Ascending aorta (tissue), 2 donors: ENCODE measurements at regions not wholly inside any gene's neighbourhood (a gene's known extent, or its start where the extent isn't known, plus 50 kb on each side); places are given as distances from the start of the nearest gene placed in this dataset.

Experiments used
- DNase-seq, 2 donors: peaks; one replicate each; pipeline ENCODE4 v3.0.0-alpha.2; 2019; ENCODE audit warnings: low spot score in 2 of 2
- H3K27ac ChIP-seq, 2 donors: fragments of 200-600 bp; sonication (generic); one replicate each; pipeline ENCODE4 v1.5.1; 2016 to 2017; ENCODE audit warnings: mild to moderate bottlenecking in 1 of 2
- H3K27me3 ChIP-seq: fragments of 200-600 bp; sonication (generic); one replicate; pipeline ENCODE4 v1.5.1; 2017
- H3K36me3 ChIP-seq, 2 donors: fragments of 200-600 bp; sonication (generic); one replicate each; pipeline ENCODE4 v1.5.1; 2016
- H3K4me1 ChIP-seq, 2 donors: fragments of 200-600 bp; sonication (generic); one replicate each; pipeline ENCODE4 v1.5.1; 2016 to 2017; ENCODE audit warnings: mild to moderate bottlenecking in 1 of 2
- H3K4me3 ChIP-seq, 2 donors: fragments of 200-600 bp; sonication (generic); one replicate each; pipeline ENCODE4 v1.5.1; 2016 to 2017; ENCODE audit warnings: mild to moderate bottlenecking in 1 of 2
- H3K9me3 ChIP-seq, 2 donors: fragments of 200-600 bp; sonication (generic); one replicate each; pipeline ENCODE4 v1.5.1; 2016
- intact Hi-C: fragments of 100-400 bp; cut with DNase I; formaldehyde crosslinking; loops from one replicate; pipeline ENCODE4 v1.15.1; 2023
- TF ChIP-seq, protein P1 (sequence below), 3 experiments: fragments of 200-600 bp in 2 of 3; fragments of 450-650 bp in 1 of 3; sonication (generic) in 2 of 3; IDR thresholded peaks; one replicate each; pipeline ENCODE4 v1.5.1; 2016 to 2019; ENCODE audit warnings: antibody characterized with exemption in 3 of 3, mild to moderate bottlenecking in 1 of 3, moderate library complexity in 1 of 3

DNA sequence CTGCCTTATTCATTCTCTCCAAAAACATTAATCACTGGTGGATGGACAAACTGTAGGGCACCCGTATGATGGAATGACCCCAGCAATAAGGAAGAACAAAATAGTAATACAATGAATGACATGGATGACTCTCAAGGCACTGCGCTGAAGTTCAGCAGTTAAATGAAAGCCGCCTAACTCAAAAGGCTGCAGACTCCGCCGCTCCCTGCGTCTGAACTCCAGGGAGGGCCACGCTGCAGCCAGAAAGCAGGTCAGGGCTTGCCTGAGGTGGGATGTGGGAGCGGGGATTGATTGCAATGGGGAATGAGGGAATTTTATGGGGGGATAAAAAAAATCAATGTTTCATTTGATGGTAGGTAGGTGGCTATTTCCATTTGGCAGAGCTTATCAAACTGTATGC lies 86.5 kb upstream of the LAPTM4A start:
- intact Hi-C loops: no loop called here
- no peaks in the 10 kb centered on the region for H3K36me3 ChIP-seq
- no peak overlapping the region for H3K4me3 ChIP-seq
- no peaks in the 10 kb centered on the region for H3K9me3 ChIP-seq
- TF ChIP-seq, protein P1, sequence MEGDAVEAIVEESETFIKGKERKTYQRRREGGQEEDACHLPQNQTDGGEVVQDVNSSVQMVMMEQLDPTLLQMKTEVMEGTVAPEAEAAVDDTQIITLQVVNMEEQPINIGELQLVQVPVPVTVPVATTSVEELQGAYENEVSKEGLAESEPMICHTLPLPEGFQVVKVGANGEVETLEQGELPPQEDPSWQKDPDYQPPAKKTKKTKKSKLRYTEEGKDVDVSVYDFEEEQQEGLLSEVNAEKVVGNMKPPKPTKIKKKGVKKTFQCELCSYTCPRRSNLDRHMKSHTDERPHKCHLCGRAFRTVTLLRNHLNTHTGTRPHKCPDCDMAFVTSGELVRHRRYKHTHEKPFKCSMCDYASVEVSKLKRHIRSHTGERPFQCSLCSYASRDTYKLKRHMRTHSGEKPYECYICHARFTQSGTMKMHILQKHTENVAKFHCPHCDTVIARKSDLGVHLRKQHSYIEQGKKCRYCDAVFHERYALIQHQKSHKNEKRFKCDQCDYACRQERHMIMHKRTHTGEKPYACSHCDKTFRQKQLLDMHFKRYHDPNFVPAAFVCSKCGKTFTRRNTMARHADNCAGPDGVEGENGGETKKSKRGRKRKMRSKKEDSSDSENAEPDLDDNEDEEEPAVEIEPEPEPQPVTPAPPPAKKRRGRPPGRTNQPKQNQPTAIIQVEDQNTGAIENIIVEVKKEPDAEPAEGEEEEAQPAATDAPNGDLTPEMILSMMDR (IDR thresholded peaks at IDR 0.05): no peak
- H3K27ac ChIP-seq: no peak overlapping the region
- no peaks in the 10 kb centered on the region for H3K27me3 ChIP-seq
- DNase-seq: no peak
- H3K4me1 ChIP-seq: peaks cover 3 to 5% of the 10 kb centered on the region in 2 donors

DNA sequence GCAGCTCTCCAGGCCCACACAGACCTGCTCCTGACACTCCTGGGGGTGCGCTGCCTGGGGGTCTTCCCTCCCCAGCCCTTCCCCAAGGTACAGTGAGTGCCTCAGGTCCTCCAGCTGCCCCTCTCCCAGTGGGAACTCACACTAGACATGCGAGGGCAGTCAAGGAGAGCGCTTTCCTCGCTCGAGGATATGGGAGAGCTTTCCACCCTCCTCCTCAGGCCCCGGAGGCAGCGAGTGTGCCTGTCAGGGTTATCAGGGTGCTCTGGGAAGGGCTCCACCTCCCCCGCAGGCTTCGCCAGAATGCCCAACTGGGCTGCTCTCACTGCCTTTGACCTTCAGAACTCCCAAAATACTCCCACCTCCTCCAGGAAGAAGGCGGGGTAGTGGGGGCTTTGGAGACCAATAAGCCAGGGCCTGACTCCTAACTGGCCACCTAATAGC lies 85.7 kb upstream of the LAPTM4A start:
- H3K4me1 ChIP-seq: peaks cover 3 to 5% of the 10 kb centered on the region in 2 donors
- H3K36me3 ChIP-seq: no peaks in the 10 kb centered on the region
- TF ChIP-seq, protein P1 (IDR thresholded peaks at IDR 0.05): no peak
- H3K9me3 ChIP-seq: no peaks in the 10 kb centered on the region
- intact Hi-C loops: no loop called here
- H3K4me3 ChIP-seq: no peak overlapping the region
- H3K27me3 ChIP-seq: no peaks in the 10 kb centered on the region
- DNase-seq: no peak
- H3K27ac ChIP-seq: no peak overlapping the region

DNA sequence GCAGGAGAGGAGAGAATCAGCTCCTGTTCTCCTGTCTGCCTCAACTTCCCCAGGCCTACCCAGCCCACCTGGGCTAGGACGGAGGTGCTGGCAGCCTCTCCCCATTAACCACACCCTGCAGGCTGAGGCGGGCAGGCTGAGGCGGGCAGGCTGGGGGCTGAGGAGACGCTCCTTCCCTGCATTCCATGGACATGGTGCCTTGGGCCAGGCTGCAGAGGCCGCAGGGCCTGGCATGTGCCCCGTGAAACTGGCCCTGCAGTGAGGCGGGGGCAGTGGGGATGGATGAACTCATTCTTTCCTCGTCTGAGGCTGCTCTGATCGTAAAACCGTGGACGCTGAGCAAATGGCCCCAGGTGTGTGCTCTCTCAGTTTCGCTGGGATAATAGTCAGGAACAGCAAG lies 84.7 kb upstream of the LAPTM4A start:
- H3K4me1 ChIP-seq: peaks cover 0 to 3% of the 10 kb centered on the region in 2 donors
- no peaks in the 10 kb centered on the region for H3K9me3 ChIP-seq
- H3K36me3 ChIP-seq: no peaks in the 10 kb centered on the region
- no peaks in the 10 kb centered on the region for H3K27me3 ChIP-seq
- TF ChIP-seq, protein P1 (IDR thresholded peaks at IDR 0.05): no peak
- H3K4me3 ChIP-seq: no peak overlapping the region
- no peak overlapping the region for H3K27ac ChIP-seq
- DNase-seq: no peak
- intact Hi-C loops: no loop called here

DNA sequence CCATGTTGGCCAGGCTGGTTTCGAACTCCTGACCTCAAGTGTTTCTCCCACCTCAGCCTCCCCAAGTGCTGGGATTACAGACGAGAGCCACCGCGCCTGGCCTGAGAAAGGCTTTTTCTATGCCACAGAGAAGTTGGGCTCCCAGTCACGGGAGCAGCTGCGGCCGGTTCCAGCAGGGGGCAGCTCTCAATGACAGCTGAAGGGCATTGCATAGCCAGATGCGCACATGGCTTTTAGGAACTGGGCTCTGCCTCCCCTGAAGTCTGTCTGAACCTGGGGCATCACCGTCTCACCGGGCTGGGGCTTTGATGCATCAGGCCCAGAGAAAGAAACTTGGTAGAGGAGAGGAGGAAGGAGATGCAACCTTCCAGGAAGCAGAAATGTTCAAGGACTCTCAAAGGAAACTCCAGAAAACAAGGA lies 84.2 kb upstream of the LAPTM4A start:
- H3K27ac ChIP-seq: no peak overlapping the region
- peak in 1 of 2 donors; percentile 77 for DNase-seq
- no peaks in the 10 kb centered on the region for H3K9me3 ChIP-seq
- no peaks in the 10 kb centered on the region for H3K4me1 ChIP-seq
- H3K36me3 ChIP-seq: no peaks in the 10 kb centered on the region
- TF ChIP-seq, protein P1 (IDR thresholded peaks at IDR 0.05): peak; percentile 44 to 76 (median 64)
- no peak overlapping the region for H3K4me3 ChIP-seq
- no peaks in the 10 kb centered on the region for H3K27me3 ChIP-seq
- intact Hi-C loops: loop anchor here (2.0 kb wide), 1 partner anchor 89 kb away; the partner anchor contains the start of gene SDC1

DNA sequence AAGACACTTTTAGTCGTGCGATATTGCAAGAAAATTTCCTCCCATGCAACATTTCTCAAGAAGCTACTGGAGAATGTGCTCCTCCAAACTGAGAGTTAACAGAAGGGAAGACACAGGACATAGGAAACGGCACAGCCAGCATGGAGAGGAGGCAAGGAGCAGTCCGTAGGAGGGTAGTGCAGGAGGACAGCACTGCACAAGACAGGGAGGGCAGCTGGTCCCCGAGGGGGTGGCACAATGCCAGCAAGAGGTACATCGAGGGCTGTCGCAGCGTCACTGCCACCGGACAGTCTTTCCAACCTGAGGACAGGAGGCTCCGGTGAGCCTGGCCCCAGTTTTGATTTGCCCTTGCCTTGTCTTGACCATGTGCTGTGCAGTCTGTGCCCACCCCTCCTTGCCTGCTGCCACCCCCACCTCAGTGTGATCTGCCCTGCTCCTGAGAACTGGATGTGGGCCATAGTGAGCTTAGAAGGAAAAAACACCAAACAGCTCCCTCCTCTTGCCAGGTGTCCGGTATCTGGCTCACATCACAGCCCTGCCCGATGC lies 81.6 kb upstream of the LAPTM4A start:
- DNase-seq: no peak
- Histone ChIP-seq H3K27ac (no peak overlapping the region), H3K4me3 (no peak overlapping the region), H3K36me3 (no peaks in the 10 kb centered on the region), H3K9me3 (no peaks in the 10 kb centered on the region), H3K4me1 (no peaks in the 10 kb centered on the region), H3K27me3 (no peaks in the 10 kb centered on the region)
- TF ChIP-seq, protein P1 (IDR thresholded peaks at IDR 0.05): no peak
- intact Hi-C loops: no loop called here
